ENCODE measurements at regions not wholly inside any gene's neighbourhood (a gene's known extent, or its start where the extent isn't known, plus 50 kb on each side); places are given as distances from the start of the nearest gene placed in this dataset.

- Mint-ChIP-seq H3K9me3 (no peaks in the 10 kb centered on the region), H3K27me3 (peaks cover 2% of the 10 kb centered on the region), H3K36me3 (ENCODE audit: low read depth) (no peaks in the 10 kb centered on the region), H3K4me3 (no peak overlapping the region), H3K4me1 (ENCODE audit: low read depth) (peaks cover 43% of the 10 kb centered on the region), H3K27ac (peak overlapping the region; percentile 28)
- intact Hi-C loops (cut with micrococcal nuclease), result loop anchor here (5.0 kb wide), 1 partner anchor 77 kb away; the partner anchor contains the start of gene SPIN1
- no peak for ATAC-seq
- POLR2A ChIA-PET, result no interaction called here
- no peak for DNase-seq
- CTCF ChIA-PET, result no interaction called here
- TF ChIP-seq CTCF (IDR thresholded peaks at IDR 0.05), result no peak
Observed at GRCh38 chr9:88310310-88310980, 77.8 kb upstream of the SPIN1 start.

- no peak for ATAC-seq
- intact Hi-C loops (cut with micrococcal nuclease), result no loop called here
- DNase-seq, result no peak
- Mint-ChIP-seq H3K4me1 (ENCODE audit: low read depth) (peaks cover 52% of the 10 kb centered on the region), H3K9me3 (no peaks in the 10 kb centered on the region), H3K27me3 (peaks cover 2% of the 10 kb centered on the region), H3K36me3 (ENCODE audit: low read depth) (no peaks in the 10 kb centered on the region), H3K27ac (peak overlapping the region; percentile 5), H3K4me3 (no peak overlapping the region)
- CTCF ChIA-PET, result no interaction called here
- POLR2A ChIA-PET, result no interaction called here
- no peak for TF ChIP-seq CTCF (IDR thresholded peaks at IDR 0.05)
Observed at GRCh38 chr9:88308831-88309560, 79.2 kb upstream of the SPIN1 start.

- Mint-ChIP-seq H3K27me3 (peaks cover 2% of the 10 kb centered on the region), H3K4me3 (no peak overlapping the region), H3K4me1 (ENCODE audit: low read depth) (peaks cover 53% of the 10 kb centered on the region), H3K27ac (no peak overlapping the region), H3K9me3 (no peaks in the 10 kb centered on the region), H3K36me3 (ENCODE audit: low read depth) (no peaks in the 10 kb centered on the region)
- POLR2A ChIA-PET, result no interaction called here
- intact Hi-C loops (cut with micrococcal nuclease), result no loop called here
- no peak for TF ChIP-seq CTCF (IDR thresholded peaks at IDR 0.05)
- ATAC-seq, result no peak
- CTCF ChIA-PET, result no interaction called here
- no peak for DNase-seq
Observed at GRCh38 chr9:88307136-88307535, 81.1 kb upstream of the SPIN1 start.

- Mint-ChIP-seq H3K27me3 (peaks cover 2% of the 10 kb centered on the region), H3K9me3 (no peaks in the 10 kb centered on the region), H3K4me1 (ENCODE audit: low read depth) (peaks cover 39% of the 10 kb centered on the region), H3K36me3 (ENCODE audit: low read depth) (no peaks in the 10 kb centered on the region), H3K4me3 (peak overlapping the region; percentile 30), H3K27ac (peak overlapping the region; percentile 88)
- intact Hi-C loops (cut with micrococcal nuclease), result no loop called here
- ChIA-PET POLR2A (interaction anchor here (0.7 to 1.0 kb wide), 2 partner anchors 9 to 172 kb away, joined by 3 to 4 read pairs; no protein-coding TSS in a partner anchor), CTCF (interaction anchor here (0.8 to 1.9 kb wide), 5 partner anchors 10 to 89 kb away, joined by 3 to 5 read pairs (median 4); no protein-coding TSS in a partner anchor)
- TF ChIP-seq CTCF (IDR thresholded peaks at IDR 0.05), result no peak
- peak; percentile 88 for ATAC-seq
- peak; percentile 91 for DNase-seq
Observed at GRCh38 chr9:88303721-88304451, 84.4 kb upstream of the SPIN1 start.
